ENCODE measurements at regions not wholly inside any gene's neighbourhood (a gene's known extent, or its start where the extent isn't known, plus 50 kb on each side); places are given as distances from the start of the nearest gene placed in this dataset.

DNA sequence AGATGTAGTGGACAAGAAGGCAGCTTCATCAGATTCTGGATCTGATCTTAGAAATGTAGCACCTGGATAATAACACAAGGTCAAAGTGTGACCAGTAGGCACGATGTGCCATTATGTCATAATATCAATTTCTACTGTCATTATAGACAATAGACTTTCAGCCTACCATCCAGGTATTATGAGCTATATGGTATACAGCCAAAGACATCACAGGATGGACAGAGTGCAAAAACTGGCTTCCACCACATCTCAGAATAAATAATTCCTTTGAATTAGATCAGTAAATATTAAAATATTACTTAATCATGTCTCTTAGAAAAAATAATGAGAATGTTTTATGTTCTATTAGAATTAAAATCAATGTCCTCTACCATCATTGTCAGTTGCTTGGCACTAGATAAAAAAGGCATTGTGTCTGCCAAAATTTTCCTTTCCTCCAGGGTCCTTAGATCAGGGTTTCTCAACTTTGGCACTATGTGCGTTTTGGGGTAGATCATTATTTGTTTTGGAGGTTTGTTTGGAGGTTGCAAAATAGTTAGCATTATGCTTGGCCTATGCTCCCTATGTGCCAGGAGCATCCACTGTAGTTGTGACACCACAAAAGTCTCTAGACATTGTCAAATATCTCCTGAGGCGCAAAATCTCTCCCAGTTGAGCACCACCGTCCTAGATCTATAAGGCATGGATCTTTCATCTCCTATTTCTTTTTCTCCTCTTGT lies 86.7 kb upstream of the NRIP1 start:
- no peak for DNase-seq (ENCODE audit: low spot score)

- DNase-seq (ENCODE audit: low spot score), result no peak
Observed at GRCh38 chr21:15152591-15152990, 87.8 kb upstream of the NRIP1 start.

GRCh38 chr21:15159382-15160020 lies 94.7 kb upstream of the NRIP1 start:
- DNase-seq (ENCODE audit: low spot score), result no peak

DNA sequence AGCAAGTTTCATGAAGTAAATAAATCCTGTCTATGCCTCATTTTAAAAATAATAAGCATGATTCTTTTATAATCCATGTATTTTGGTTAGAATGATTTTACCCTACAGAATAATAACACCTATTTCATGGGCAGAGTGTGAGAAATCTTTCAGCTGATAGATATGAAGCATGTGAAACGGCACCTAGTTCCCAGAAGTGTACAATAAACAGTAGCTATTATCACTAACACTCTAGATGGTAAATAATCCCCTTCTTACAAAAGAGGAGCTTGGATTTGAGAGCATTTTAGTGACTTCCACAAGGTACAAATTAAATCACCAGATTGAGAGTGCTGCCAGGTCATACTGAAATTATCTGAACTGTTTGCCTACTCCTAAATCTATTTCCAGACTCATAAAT lies 95.3 kb upstream of the NRIP1 start:
- no peak for DNase-seq (ENCODE audit: low spot score)

DNA sequence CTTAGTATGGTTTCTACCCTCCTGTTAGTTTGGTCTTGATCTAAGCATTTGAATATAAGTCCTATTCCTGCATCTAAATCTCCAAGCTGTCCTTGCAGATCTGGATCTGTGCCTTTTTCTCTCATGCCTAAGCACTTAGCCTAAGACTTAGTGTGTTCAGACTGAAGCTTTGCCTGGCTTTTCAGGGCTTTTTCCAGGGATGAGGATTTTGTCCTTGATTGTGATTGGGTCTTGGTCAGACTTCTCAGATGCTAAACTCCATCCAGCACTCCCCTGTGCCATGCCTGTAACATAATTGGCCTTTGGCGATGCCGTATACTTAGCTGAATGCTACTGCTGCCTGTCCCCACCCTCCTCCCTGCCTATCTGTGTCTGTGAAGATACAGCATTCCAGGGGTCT lies 98.1 kb upstream of the NRIP1 start:
- DNase-seq (ENCODE audit: low spot score), result no peak

GRCh38 chr21:15164273-15164672 lies 99.5 kb upstream of the NRIP1 start:
- no peak for DNase-seq (ENCODE audit: low spot score)

DNA sequence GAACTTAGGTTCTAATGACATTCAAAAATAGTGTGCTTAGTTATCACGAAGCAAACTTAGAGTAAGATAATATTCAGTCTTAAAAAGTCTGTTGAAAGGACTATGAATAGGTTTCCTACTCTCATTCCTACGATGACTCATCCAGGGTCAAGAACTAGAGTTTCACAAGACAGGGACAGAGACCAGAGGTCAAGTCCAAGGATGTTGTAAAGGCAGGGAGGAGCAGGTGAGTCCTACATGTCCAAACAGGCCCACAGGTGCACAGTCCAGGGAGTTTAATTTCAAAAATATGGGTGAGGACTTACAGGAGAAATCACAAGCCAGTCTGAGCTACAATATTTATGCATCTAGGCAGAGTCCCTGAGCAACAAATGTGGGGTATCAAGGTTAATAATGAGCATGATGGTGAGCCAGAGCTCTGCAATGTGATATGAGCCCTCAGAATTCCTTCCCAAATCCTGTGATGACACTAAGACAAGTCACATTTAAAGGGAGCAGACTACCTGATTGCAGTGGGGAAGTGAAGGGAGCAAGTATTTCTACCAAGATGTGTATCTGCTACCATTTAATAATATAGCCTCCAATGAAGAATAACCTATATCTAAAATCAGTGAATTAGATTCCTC lies 100.0 kb upstream of the NRIP1 start:
- no peak for DNase-seq (ENCODE audit: low spot score)

- no peak for DNase-seq (ENCODE audit: low spot score)
Observed at GRCh38 chr21:15170614-15171013, 105.8 kb upstream of the NRIP1 start.

- no peak for DNase-seq (ENCODE audit: low spot score)
Observed at GRCh38 chr21:15171546-15171945, 106.7 kb upstream of the NRIP1 start.

GRCh38 chr21:15172963-15173362 lies 108.2 kb upstream of the NRIP1 start:
- DNase-seq (ENCODE audit: low spot score), result no peak

DNA sequence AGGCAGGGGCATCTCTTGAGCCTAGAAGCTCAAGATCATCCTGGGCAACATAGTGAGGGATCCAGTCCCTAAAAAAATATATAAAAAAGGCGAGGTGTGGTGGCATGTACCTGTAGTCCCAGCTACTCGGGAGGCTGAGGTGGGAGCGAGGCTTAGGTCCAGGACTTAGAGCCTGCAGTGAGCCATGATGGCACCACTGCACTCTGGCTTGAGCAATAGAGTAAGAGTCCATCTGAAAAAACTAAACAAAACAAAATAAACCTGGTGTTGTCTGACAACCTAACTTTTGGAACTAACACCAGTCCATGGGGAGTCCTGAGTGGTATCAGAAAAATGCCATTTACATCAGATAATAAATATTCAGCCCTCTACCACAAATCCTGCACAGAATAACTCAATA lies 110.1 kb upstream of the NRIP1 start:
- DNase-seq (ENCODE audit: low spot score), result no peak

DNA sequence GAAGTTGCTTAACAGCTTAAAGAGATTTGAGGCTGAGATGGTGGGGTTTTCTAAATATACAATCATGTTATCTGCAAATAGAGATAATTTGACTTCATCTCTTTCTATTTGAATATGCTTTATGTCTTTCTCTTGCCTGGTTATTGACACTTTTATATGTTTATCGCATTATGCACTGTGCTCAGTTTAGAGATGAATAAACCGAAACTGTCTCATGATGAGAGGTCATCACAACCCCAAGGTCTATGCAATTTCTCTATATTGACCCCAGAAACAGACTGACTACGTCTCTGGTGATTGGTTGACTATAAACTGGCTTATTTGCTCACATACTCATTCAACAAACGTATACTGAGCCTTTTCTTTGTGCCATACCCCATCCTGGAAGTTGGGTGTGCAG lies 117.9 kb upstream of the NRIP1 start:
- DNase-seq (ENCODE audit: low spot score), result no peak

- DNase-seq (ENCODE audit: low spot score), result no peak
Observed at GRCh38 chr21:15183813-15184257, 119.0 kb upstream of the NRIP1 start.

DNA sequence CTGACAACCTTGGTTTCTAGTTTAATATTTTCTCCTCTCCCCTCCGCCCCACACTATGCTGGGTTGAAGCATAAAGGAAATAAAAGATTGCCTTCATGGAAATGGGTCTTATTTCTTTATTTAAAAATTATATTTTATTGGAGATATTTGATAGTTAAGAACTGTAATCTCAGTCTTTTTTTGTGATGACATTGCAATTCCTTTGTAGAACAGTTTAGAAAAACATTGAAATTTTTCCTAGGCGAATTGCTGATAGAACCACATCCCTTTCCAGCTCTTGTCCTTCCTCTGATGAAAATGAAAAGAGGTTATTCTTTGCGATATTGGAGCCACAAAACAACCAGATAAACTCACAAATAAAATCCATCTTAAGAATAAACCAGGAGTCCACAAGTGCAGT lies 125.6 kb upstream of the NRIP1 start:
- no peak for DNase-seq (ENCODE audit: low spot score)

- no peak for DNase-seq (ENCODE audit: low spot score)
Observed at GRCh38 chr21:15190837-15191236, 126.0 kb upstream of the NRIP1 start.

- no peak for DNase-seq (ENCODE audit: low spot score)
Observed at GRCh38 chr21:15191342-15191741, 126.5 kb upstream of the NRIP1 start.

DNA sequence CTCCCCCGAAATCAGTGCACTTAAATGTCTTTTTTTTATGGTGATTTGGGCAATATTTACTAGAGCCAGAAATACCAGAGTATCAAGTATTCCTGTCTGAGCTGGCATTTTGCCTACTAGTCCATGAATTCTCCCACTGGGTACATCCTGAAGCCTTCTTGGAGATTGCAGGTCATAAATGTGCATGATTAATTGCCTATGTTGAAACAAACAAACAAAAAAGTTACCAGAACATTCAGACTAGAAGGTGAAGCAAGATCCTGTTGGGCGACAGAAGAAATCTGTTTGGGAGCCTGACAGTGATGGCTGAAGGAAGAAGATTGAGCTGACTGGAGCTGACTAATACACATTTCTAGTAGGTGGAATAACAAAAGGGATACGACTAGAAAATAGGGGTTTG lies 127.4 kb upstream of the NRIP1 start:
- no peak for DNase-seq (ENCODE audit: low spot score)

DNA sequence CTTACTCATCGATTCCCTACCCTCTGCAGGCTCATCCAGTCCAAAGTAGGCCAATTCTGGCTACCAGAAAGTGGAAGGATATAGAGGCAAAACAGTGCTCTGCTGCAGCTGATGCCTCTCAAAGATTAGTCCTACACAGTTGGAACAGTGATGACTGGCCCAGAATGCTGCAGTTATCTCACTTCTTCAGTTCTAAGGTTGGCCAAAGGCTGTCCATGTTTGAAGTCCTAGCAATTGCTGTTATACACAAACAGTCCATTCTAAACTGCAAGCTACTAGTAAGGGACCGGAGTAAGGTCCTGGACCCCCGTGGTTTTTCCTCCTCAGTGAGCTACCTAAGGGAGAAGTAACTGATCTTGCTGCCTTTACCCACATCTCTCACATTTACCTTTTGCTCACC lies 129.1 kb upstream of the NRIP1 start:
- DNase-seq (ENCODE audit: low spot score), result no peak

GRCh38 chr21:15195104-15195503 lies 130.3 kb upstream of the NRIP1 start:
- no peak for DNase-seq (ENCODE audit: low spot score)

DNA sequence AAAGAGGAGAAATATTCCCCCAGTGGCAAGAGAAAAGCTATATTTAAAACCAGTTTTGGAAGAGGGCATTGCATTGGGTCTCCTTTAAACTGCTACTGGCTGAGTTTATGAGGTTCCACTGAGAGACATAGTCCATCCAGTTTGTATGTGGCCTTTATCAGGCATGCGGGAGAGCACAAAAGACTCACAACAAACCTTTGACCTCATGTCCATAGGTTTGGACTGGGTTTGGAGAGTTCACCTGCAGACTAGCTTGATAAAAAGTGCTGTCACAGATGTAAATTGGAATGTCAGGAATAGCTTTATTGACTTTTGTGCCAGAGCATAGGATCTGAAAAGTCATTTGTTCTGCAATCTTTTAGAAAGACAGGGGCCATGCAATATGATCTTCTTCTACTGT lies 131.0 kb upstream of the NRIP1 start:
- no peak for DNase-seq (ENCODE audit: low spot score)

GRCh38 chr21:15197696-15198095 lies 132.9 kb upstream of the NRIP1 start:
- DNase-seq (ENCODE audit: low spot score), result no peak

- no peak for DNase-seq (ENCODE audit: low spot score)
Observed at GRCh38 chr21:15199414-15200383, 134.9 kb upstream of the NRIP1 start.
